HG02884 (cell line): ENCODE measurements at regions not wholly inside any gene's neighbourhood (a gene's known extent, or its start where the extent isn't known, plus 50 kb on each side); places are given as distances from the start of the nearest gene placed in this dataset.
"Not testable (repeated sequence)": the region's sequence is repeated elsewhere in the genome, so short reads cannot be mapped to it uniquely, and the experiment has no call there.

Source experiments
- ATAC-seq: cut with Tn5 transposase; IDR thresholded peaks from one replicate; pipeline ENCODE4 v1.9.1; 2021; ENCODE audit warnings: mild to moderate bottlenecking, moderate library complexity; ENCODE audit not compliant: unreplicated experiment

DNA sequence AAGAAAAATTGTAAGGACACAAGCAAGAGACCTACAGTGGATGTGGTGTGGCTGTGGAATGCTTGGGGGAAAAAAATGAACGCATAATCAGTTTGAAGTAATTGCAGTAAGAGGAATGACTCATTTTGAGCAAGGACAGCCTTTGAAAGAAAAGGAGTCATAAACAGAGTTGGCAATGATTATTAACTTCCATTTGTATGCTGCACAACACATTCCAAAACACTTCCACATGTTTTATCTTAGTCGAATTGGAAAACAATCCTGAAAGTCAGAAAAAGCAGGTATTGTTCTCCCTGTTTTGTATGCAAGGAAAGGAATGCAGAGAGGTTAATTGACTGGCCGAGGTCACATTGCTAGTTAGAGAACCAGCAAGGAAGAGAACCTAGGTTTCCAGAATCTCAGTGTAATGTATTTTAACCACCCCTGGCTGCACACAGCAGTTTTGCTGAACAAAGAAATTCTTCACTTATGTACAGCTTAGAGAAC lies 630.0 kb upstream of the MIR17HG start:
- ATAC-seq = no peak

GRCh38 chr13:90719461-90719860 lies 628.0 kb upstream of the MIR17HG start:
- ATAC-seq = no peak

DNA sequence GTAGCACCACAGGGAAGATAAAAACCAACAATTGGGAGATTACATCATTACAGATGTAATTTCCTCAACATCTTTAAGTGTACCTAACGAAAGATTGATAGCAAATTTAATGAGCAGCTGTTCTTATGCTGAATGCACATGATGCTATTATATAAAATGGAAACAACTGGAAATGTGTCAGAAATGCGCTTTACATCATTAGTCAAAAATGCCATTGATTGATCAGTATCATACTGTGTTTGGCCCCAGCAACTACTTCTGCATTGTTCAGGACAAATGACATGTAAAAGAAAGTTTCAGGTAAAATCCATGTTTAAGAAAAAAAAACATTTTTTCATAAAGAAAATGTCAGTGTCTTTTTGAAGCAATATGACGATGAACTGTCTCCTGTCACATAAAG lies 625.5 kb upstream of the MIR17HG start:
- no peak for ATAC-seq

DNA sequence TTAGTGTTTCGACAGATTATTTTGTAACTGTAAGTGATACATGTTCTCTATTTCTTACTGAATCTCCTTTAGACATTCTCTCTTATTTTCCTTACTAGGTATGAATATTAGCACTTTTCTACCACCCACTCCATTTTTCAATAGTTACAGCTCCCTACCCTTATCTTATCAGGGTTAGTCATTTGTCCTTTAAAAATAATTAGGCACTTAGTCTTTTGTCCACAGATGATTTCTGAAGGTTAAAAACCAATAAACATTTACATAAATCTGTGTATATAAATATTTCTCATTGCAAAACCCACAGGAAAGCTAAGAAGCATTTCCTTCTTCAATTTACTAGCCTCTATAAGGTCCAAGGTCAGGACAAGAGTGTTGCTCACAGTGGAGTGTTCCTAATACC lies 624.1 kb upstream of the MIR17HG start:
- ATAC-seq = no peak

DNA sequence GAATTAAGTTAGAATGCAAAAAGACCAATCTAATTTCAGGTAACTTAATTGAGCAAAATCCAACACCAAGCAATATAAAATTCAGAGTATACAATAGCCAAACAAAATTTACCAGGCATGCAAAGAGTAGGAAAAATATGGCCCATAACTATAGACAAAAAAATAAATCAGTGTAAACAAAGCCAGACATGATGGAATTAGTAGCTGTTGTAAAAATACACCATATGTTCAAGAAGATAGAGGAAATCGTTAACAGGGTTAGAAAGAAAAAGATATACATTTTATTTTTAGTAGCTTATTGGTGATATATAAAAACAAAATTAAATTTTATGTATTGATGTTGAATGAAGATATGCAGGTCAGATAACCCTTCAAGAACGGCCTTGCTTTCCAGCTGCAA lies 621.1 kb upstream of the MIR17HG start:
- ATAC-seq = no peak

GRCh38 chr13:90732049-90732448 lies 615.4 kb upstream of the MIR17HG start:
- no peak for ATAC-seq

GRCh38 chr13:90734497-90734896 lies 613.0 kb upstream of the MIR17HG start:
- ATAC-seq = not testable (repeated sequence)

DNA sequence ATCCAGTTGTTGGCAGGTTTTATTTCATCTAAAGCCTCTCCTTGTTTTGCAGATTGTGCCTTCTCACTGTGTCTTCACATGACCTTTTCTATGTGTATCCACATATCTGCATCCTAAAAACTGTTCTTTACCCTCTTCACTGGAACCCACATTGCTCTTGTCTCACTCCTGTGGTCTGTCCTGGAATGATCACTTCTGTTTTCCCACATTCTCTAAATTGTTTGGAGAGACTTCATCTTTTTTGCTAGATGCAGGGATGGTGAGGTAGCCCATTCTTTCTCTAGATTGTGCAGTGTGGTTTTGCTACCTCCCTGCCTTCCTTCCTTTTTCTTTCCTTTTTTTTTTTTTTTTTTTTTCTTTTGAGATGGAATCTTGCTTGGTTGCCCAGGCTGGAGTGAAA lies 608.6 kb upstream of the MIR17HG start:
- ATAC-seq = no peak

GRCh38 chr13:90740099-90740498 lies 607.4 kb upstream of the MIR17HG start:
- ATAC-seq = no peak

DNA sequence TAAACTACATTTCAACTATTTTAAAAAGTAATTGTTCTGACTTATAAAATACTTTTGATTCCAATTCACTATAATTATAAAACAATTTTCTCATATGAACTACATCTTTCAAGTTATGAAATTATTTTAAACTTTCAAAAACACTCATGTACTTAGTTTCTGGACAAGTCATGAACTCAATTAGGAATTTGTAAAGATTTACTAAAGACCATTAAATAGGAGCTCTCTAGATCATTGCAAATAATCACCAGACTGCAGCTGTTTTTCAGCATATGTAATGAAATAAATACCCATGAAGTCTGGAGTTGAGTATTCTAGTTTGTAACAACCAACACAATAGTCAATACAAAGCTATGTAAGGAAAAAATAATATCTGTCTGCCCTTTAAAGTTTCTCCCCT lies 605.1 kb upstream of the MIR17HG start:
- no peak for ATAC-seq

DNA sequence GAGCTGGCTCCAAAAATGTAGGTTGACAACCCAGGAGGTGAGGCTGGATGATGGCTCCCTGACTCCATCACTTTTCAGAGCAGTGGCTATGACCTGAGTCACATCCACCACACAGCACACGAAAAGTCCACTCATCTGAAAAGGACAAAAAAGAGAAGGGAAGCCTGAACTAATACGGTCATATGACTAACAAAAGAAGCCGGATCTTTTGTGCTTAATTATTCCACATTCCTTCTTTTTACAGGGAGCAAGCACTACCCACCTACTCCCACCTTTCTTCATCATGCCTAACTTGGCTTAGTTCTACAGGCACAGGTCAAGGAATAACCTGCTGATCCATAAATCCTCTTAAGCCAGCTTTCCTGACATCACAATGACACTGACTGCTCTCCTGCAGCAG lies 601.3 kb upstream of the MIR17HG start:
- ATAC-seq = no peak

- no peak for ATAC-seq
Observed at GRCh38 chr13:90750021-90750420, 597.5 kb upstream of the MIR17HG start.

GRCh38 chr13:90751026-90751425 lies 596.5 kb upstream of the MIR17HG start:
- no peak for ATAC-seq

GRCh38 chr13:90752070-90752469 lies 595.4 kb upstream of the MIR17HG start:
- no peak for ATAC-seq

DNA sequence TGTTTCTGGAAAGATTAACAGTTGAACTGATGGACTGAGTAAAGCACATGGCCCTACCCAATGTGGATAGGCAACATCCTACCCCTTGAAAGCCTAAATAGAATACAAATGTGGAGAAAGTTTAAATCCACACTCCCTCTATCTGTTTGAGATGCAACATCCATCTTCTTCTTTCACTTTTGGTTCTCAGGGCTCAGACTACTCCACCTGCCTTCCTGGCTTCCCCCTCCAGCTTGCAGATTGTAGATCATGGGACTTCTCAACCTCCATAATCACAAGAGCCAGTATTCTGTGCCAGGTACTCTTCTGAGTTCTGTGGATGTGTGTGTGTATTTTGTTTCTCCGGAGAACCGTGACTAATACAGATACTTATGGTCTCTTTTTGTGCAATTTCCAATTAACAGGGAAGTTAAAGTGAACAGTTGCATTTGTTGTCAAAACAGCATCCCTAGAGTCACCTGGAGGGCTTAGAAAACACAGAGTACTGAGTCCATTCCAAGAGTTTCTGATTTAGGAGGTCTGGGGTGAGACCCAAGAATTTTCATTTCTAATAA lies 590.3 kb upstream of the MIR17HG start:
- ATAC-seq = no peak

GRCh38 chr13:90760639-90761038 lies 586.8 kb upstream of the MIR17HG start:
- ATAC-seq = no peak

DNA sequence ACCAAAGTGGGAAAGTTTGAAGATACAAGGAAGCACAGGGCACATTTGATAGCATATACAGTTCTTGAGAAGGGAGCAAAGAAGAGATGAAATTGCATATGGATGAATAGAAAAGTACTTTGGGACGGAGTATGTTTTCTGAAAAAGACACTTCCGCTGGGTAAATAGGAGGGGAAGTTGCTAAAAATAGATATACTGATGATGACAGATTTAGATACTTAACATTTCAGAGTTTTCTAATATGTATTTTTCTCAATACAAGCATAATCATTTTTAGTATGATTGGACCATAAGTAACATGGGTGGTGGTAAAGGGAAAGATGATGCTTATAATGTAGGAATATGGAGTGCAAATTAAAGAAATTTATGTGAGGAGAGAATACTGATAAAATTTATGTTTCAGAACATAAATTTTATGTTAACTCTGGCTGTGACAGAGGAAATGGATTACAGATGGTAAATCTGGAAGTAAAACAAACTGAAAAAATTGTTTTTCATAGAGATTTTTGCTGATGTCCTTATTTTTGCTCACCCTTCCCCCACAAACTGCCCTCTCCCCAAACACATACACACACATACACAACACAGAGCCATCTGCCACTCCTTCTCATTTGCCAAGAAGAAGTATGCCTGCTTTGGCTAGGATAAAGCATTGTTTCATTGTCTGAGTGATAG lies 583.9 kb upstream of the MIR17HG start:
- ATAC-seq = no peak

GRCh38 chr13:90766386-90766902 lies 581.0 kb upstream of the MIR17HG start:
- ATAC-seq = no peak

DNA sequence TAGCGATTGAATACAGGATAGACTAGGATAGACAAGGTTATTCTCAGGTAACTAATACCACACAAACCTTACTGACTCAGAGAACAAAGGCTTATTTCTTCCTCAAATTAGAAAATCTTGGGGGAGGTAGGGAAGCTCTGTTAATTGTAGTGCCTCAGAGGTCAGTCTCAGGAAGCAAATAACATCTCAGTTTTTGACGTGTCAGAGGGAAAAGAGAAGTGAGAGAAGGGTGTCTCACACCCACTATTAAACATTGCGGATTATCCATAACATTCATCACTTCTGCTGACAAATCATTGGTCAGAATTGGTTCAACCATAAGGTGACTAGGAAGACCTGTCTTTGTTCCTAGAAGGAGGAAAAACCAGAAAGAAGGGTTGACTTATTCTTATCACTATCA lies 579.4 kb upstream of the MIR17HG start:
- ATAC-seq = no peak

GRCh38 chr13:90769387-90769786 lies 578.1 kb upstream of the MIR17HG start:
- no peak for ATAC-seq

DNA sequence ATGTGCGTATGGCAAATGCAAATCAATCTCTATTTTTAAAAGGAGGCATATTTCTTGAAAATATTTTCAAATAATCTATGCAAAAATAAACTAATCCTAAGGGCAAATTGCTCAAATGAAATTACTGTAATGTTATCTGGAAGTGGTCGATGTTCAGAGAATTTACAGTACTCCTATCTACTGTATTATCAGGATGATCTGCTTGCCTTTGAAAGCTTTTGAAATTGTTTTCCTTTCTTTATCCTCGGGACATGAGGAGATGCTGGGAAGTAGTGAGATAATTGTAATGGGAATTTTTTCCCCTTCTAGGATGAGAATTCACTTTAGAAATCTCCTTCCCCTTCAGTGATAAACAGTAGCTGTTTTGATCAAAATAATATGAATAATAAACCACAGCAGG lies 577.2 kb upstream of the MIR17HG start:
- no peak for ATAC-seq

- ATAC-seq = no peak
Observed at GRCh38 chr13:90773681-90774080, 573.8 kb upstream of the MIR17HG start.
